ENCODE measurements at regions not wholly inside any gene's neighbourhood (a gene's known extent, or its start where the extent isn't known, plus 50 kb on each side); places are given as distances from the start of the nearest gene placed in this dataset.

DNA sequence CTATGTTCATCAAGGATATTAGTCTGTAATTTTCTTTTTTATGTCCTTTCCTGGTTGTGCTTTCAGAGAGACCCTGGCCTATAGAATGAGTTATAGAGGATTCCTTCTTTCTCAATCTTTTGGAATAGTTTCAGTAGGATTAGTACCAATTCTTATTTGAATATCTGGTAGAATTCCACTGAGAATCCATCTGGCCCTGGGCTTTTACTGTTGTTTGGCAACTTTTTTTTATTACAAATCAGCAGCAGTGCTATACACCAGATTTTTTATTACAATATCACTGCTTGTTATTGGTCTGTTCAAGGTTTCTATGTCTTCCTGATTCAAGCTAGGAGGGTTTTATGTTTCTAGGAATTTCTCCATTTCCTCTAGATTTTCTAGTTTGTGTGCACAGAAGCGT, 50.0 kb upstream of the NRSN1 start:
- H3K4me2 ChIP-seq (ENCODE audit: low read length) = no peak overlapping the region
- no peak overlapping the region for H3K27ac ChIP-seq (ENCODE audit: low read depth, low read length)
- H3K9me3 ChIP-seq (ENCODE audit: control insufficient read depth, insufficient read depth, low read length) = no peaks in the 10 kb centered on the region
- H3K4me1 ChIP-seq (ENCODE audit: control insufficient read depth, low read length) = no peaks in the 10 kb centered on the region
- no peak overlapping the region for H3K4me3 ChIP-seq (ENCODE audit: low read length)
- H3K27me3 ChIP-seq (ENCODE audit: control insufficient read depth, low read length) = no peaks in the 10 kb centered on the region
- no peak for TF ChIP-seq EZH2phosphoT487 (IDR thresholded peaks at IDR 0.05; ENCODE audit: borderline replicate concordance, low read length)
- TF ChIP-seq, protein P1, sequence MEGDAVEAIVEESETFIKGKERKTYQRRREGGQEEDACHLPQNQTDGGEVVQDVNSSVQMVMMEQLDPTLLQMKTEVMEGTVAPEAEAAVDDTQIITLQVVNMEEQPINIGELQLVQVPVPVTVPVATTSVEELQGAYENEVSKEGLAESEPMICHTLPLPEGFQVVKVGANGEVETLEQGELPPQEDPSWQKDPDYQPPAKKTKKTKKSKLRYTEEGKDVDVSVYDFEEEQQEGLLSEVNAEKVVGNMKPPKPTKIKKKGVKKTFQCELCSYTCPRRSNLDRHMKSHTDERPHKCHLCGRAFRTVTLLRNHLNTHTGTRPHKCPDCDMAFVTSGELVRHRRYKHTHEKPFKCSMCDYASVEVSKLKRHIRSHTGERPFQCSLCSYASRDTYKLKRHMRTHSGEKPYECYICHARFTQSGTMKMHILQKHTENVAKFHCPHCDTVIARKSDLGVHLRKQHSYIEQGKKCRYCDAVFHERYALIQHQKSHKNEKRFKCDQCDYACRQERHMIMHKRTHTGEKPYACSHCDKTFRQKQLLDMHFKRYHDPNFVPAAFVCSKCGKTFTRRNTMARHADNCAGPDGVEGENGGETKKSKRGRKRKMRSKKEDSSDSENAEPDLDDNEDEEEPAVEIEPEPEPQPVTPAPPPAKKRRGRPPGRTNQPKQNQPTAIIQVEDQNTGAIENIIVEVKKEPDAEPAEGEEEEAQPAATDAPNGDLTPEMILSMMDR (IDR thresholded peaks at IDR 0.05; ENCODE audit: low read depth, low read length, poor library complexity, severe bottlenecking) = no peak
- H3K36me3 ChIP-seq (ENCODE audit: control insufficient read depth, low read length) = no peaks in the 10 kb centered on the region
- no peaks in the 10 kb centered on the region for H3F3A ChIP-seq (ENCODE audit: control insufficient read depth, insufficient read depth)
- H3K79me2 ChIP-seq (ENCODE audit: control insufficient read depth, low read length) = no peaks in the 10 kb centered on the region
- H4K20me1 ChIP-seq (ENCODE audit: control insufficient read depth, insufficient read depth, low read depth, low read length) = no peaks in the 10 kb centered on the region
- H3K9me2 ChIP-seq (replicated peaks; ENCODE audit: control insufficient read depth, low read length) = no peaks in the 10 kb centered on the region

All from DOHH2 (cell line).